Cardiac fibroblast (primary cell): ENCODE measurements at regions not wholly inside any gene's neighbourhood (a gene's known extent, or its start where the extent isn't known, plus 50 kb on each side); places are given as distances from the start of the nearest gene placed in this dataset.
A peak's percentile ranks its signal among the peaks of the same experiment; 100 is the strongest.

ENCODE experiments used
- DNase-seq, 2 donors: peaks; one replicate each; pipeline versions ENCODE4 v3.0.0 to v3.0.0-alpha.2; 2010; ENCODE audit warnings: low read depth in 2 of 2
- H3K4me3 ChIP-seq, 2 donors: replicated peaks in 1 of 2; 1 replicate in 1 of 2; 2 replicates in 1 of 2; pipeline ENCODE4 v1.5.1; 2011; ENCODE audit warnings: low read depth in 2 of 2, low read length in 2 of 2, mild to moderate bottlenecking in 2 of 2, moderate library complexity in 1 of 2
- CTCF ChIP-seq: IDR thresholded peaks from one replicate; pipeline ENCODE4 v1.5.1; 2011; ENCODE audit warnings: low read depth, mild to moderate bottlenecking, low read length, inconsistent platforms

GRCh38 chr6:48743738-48744137, 632.7 kb upstream of the PTCHD4 start:
- no peak overlapping the region for H3K4me3 ChIP-seq
- TF ChIP-seq CTCF: no peak
- DNase-seq: no peak

GRCh38 chr6:48736501-48737206, 625.7 kb upstream of the PTCHD4 start:
- DNase-seq: peak; percentile 60 to 84
- TF ChIP-seq CTCF: no peak
- H3K4me3 ChIP-seq: no peak overlapping the region

GRCh38 chr6:48735846-48736245, 624.8 kb upstream of the PTCHD4 start:
- TF ChIP-seq CTCF: no peak
- no peak for DNase-seq
- no peak overlapping the region for H3K4me3 ChIP-seq

- no peak overlapping the region for H3K4me3 ChIP-seq
- TF ChIP-seq CTCF: no peak
- peak in 1 of 2 donors; percentile 41 for DNase-seq
These were observed 622.6 kb upstream of the PTCHD4 start for GRCh38 chr6:48733581-48733980.

- DNase-seq: no peak
- H3K4me3 ChIP-seq: no peak overlapping the region
- no peak for TF ChIP-seq CTCF
These were observed 603.7 kb upstream of the PTCHD4 start for GRCh38 chr6:48714699-48715098.

- no peak for TF ChIP-seq CTCF
- H3K4me3 ChIP-seq: no peak overlapping the region
- DNase-seq: no peak
These were observed 603.3 kb upstream of the PTCHD4 start for GRCh38 chr6:48714250-48714649.

- no peak for DNase-seq
- H3K4me3 ChIP-seq: no peak overlapping the region
- TF ChIP-seq CTCF: no peak
These were observed 602.6 kb upstream of the PTCHD4 start for GRCh38 chr6:48713612-48714011.
